Colonic mucosa (tissue), 4 donors: ENCODE measurements at regions not wholly inside any gene's neighbourhood (a gene's known extent, or its start where the extent isn't known, plus 50 kb on each side); places are given as distances from the start of the nearest gene placed in this dataset.

Source experiments
- DNase-seq: peaks from one replicate; pipeline ENCODE4 v3.0.0-alpha.2; 2020
- H3K27ac ChIP-seq: fragments of 200-600 bp; one replicate; pipeline ENCODE4 v1.8.0; 2021
- H3K27me3 ChIP-seq: fragments of 200-600 bp; one replicate; pipeline ENCODE4 v1.8.0; 2021
- H3K36me3 ChIP-seq: fragments of 200-600 bp; one replicate; pipeline ENCODE4 v1.8.0; 2021
- H3K4me1 ChIP-seq: fragments of 200-600 bp; one replicate; pipeline ENCODE4 v1.8.0; 2021; ENCODE audit warnings: mild to moderate bottlenecking
- H3K4me3 ChIP-seq: fragments of 200-600 bp; one replicate; pipeline ENCODE4 v1.8.0; 2021
- H3K9ac ChIP-seq, 2 donors: one replicate each; pipeline ENCODE4 v1.7.0; 2013; ENCODE audit warnings: control low read depth in 2 of 2, low read depth in 2 of 2, low read length in 2 of 2
- H3K9me3 ChIP-seq: fragments of 200-600 bp; one replicate; pipeline ENCODE4 v1.8.0; 2021
- CTCF ChIP-seq: fragments of 200-600 bp; IDR thresholded peaks from one replicate; pipeline ENCODE4 v1.8.0; 2022; ENCODE audit warnings: antibody characterized with exemption, mild to moderate bottlenecking
- intact Hi-C: fragments of 100-400 bp; cut with DNase I; formaldehyde crosslinking; loops from one replicate; pipeline ENCODE4 v1.14.1; 2022
- donor health status: healthy.
- donor health status: DM: no; HTN: no; CAD: no.
- donor health status: DM: no; HTN: no; CAD: no.

- Histone ChIP-seq H3K27ac (no peak overlapping the region), H3K4me3 (no peak overlapping the region), H3K27me3 (no peaks in the 10 kb centered on the region), H3K36me3 (no peaks in the 10 kb centered on the region), H3K9me3 (no peaks in the 10 kb centered on the region), H3K9ac (no peak overlapping the region), H3K4me1 (no peaks in the 10 kb centered on the region)
- intact Hi-C loops, result loop anchor here (10.0 kb wide), 1 partner anchor 79 kb away; no protein-coding TSS in a partner anchor
- DNase-seq, result no peak
- TF ChIP-seq CTCF, result no peak
These were observed 58.6 kb upstream of the TPM1 start for GRCh38 chr15:62983956-62984355.

GRCh38 chr15:62985768-62986167, 56.8 kb upstream of the TPM1 start:
- H3K4me1 ChIP-seq, result no peaks in the 10 kb centered on the region
- H3K4me3 ChIP-seq, result no peak overlapping the region
- H3K27ac ChIP-seq, result no peak overlapping the region
- no peaks in the 10 kb centered on the region for H3K9me3 ChIP-seq
- no peaks in the 10 kb centered on the region for H3K36me3 ChIP-seq
- TF ChIP-seq CTCF, result no peak
- no peak overlapping the region for H3K9ac ChIP-seq
- no peak for DNase-seq
- no peaks in the 10 kb centered on the region for H3K27me3 ChIP-seq
- intact Hi-C loops, result loop anchor here (10.0 kb wide), 1 partner anchor 81 kb away; no protein-coding TSS in a partner anchor

- Histone ChIP-seq H3K9me3 (no peaks in the 10 kb centered on the region), H3K27ac (no peak overlapping the region), H3K27me3 (no peaks in the 10 kb centered on the region), H3K36me3 (no peaks in the 10 kb centered on the region), H3K9ac (no peak overlapping the region), H3K4me1 (no peaks in the 10 kb centered on the region), H3K4me3 (no peak overlapping the region)
- no peak for DNase-seq
- intact Hi-C loops, result loop anchor here (10.0 kb wide), 1 partner anchor 82 kb away; no protein-coding TSS in a partner anchor
- TF ChIP-seq CTCF, result no peak
These were observed 55.6 kb upstream of the TPM1 start for GRCh38 chr15:62986948-62987347.

GRCh38 chr15:62988701-62989100, 53.8 kb upstream of the TPM1 start:
- TF ChIP-seq CTCF, result no peak
- no peak overlapping the region for H3K4me3 ChIP-seq
- no peaks in the 10 kb centered on the region for H3K4me1 ChIP-seq
- intact Hi-C loops, result loop anchor here (10.0 kb wide), 1 partner anchor 84 kb away; no protein-coding TSS in a partner anchor
- H3K27ac ChIP-seq, result no peak overlapping the region
- H3K9ac ChIP-seq, result no peak overlapping the region
- no peaks in the 10 kb centered on the region for H3K9me3 ChIP-seq
- H3K27me3 ChIP-seq, result no peaks in the 10 kb centered on the region
- no peaks in the 10 kb centered on the region for H3K36me3 ChIP-seq
- DNase-seq, result no peak

GRCh38 chr15:62989366-62990055, 53.0 kb upstream of the TPM1 start:
- Histone ChIP-seq H3K27ac (no peak overlapping the region), H3K4me3 (no peak overlapping the region), H3K27me3 (no peaks in the 10 kb centered on the region), H3K9ac (no peak overlapping the region), H3K9me3 (no peaks in the 10 kb centered on the region), H3K36me3 (no peaks in the 10 kb centered on the region), H3K4me1 (no peaks in the 10 kb centered on the region)
- DNase-seq, result no peak
- TF ChIP-seq CTCF, result no peak
- intact Hi-C loops, result loop anchor here (10.0 kb wide), 1 partner anchor 85 kb away; no protein-coding TSS in a partner anchor
